HG03025 (cell line): ENCODE measurements at regions not wholly inside any gene's neighbourhood (a gene's known extent, or its start where the extent isn't known, plus 50 kb on each side); places are given as distances from the start of the nearest gene placed in this dataset.
"Not testable (repeated sequence)": the region's sequence is repeated elsewhere in the genome, so short reads cannot be mapped to it uniquely, and the experiment has no call there.

Experiments
- ATAC-seq: cut with Tn5 transposase; IDR thresholded peaks from one replicate; pipeline ENCODE4 v1.9.1; 2021; ENCODE audit warnings: mild to moderate bottlenecking, moderate library complexity; ENCODE audit not compliant: unreplicated experiment, low FRiP score

DNA sequence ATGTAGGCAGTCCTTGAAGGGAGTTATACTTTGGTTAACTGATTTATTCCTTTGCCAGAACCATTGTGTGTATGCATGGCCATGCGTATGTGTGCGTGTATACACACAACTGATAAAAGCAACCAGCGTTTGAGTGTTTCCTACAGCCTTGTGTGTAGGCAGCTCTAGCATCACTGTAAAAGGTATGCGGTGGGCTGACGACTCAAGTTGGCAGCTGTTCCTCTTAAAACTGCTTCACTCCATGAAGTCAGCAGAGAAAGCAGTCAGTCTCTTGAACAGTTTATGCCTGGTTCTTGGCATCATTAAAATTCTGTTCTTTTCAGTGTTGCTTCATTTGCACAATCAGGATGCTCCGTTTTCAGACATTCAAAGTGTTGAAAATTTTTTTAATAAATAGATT lies 103.5 kb upstream of the FRMPD4 start:
- ATAC-seq: no peak

GRCh38 chrX:12042615-12043014 lies 95.7 kb upstream of the FRMPD4 start:
- no peak for ATAC-seq

GRCh38 chrX:12052109-12052508 lies 86.2 kb upstream of the FRMPD4 start:
- no peak for ATAC-seq

DNA sequence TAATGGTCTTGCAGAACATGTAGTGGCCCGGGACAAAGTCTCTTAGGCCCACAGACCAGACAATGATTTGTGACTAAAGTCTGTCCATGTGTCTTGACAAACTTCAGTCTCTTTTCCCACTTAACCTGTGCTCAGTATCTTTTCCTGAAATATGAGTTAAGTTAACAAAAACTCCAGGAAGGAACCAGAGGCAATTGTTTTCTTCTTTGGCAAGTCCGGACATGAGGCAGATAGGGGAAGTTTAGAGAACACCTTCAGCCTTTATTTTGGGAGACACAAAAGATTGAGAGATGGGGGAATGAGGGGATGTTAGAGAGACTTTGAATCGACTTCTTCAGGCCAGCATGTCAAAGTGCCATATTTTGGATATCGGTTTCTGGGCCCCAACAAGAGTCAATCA lies 80.2 kb upstream of the FRMPD4 start:
- ATAC-seq: no peak

GRCh38 chrX:12060489-12061260 lies 77.6 kb upstream of the FRMPD4 start:
- ATAC-seq: no peak

DNA sequence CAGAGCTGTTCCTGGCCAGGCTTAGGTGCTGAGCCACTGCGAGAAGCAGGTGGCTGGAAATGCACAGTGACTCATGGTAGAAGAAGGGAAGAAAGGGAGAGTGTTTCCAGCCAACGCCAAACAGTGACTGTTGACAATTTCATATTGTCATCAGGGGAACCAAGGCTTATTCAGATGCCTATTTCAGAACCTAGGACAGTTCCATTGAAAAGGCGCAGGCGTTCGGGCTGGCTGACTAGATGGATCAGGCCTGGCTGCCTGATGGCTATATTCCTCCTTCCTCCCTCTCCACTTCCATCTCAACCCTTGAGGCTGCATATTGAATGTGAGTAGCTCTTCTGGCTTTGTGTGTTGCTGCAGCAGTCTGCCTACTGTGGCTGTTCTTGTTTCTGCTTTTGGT lies 73.0 kb upstream of the FRMPD4 start:
- ATAC-seq: no peak

DNA sequence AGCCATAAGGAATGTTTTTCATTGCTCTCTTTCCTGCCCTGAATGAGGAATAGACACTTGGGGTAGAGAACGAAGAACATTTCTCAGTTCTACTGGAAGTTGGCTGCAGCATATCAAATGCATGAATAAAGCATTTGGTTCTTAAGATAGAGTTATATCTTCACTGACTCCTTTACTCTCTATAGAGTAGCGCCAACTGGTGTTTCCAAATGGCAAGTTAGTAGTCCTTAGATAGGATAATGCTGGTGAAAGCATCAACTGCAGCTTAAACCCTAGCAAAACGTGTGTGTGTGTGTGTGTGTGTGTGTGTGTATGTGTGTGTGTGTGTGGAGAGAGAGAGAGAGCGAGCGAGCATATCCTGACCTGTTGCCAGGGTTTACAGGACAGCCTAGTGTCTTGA lies 62.2 kb upstream of the FRMPD4 start:
- ATAC-seq: no peak

- no peak for ATAC-seq
Measured at GRCh38 chrX:12080265-12080664, 58.0 kb upstream of the FRMPD4 start.

DNA sequence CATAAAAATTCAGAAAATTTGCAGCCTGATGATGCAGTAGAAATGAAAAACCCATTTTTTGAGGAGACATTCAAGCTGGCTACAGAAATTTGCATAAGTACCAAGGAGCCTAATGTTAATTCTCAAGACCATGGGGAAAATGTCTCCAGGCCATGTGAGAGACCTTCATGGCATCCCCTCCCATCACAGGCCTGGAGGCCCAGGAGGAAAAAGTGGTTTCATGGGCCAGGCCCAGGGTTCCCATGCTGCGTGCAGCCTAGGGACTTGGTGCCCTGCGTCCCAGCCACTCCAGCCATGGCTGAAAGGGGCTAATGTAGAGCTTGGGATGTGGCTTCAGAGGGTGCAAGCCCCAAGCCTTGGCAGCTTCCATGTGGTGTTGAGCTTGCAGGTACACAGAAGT lies 55.3 kb upstream of the FRMPD4 start:
- not testable (repeated sequence) for ATAC-seq
